Natural killer cell (primary cell): ENCODE measurements at regions not wholly inside any gene's neighbourhood (a gene's known extent, or its start where the extent isn't known, plus 50 kb on each side); places are given as distances from the start of the nearest gene placed in this dataset.

ENCODE experiments used
- ATAC-seq, 3 donors: fragments of 150-1000 bp in 2 of 3; fragments of 200-7000 bp in 1 of 3; cut with Tn5 transposase; 1 replicate in 1 of 3; 2 replicates in 2 of 3; pipeline ENCODE4 v1.10.0; 2021; ENCODE audit warnings: mild to moderate bottlenecking in 2 of 3, moderate library complexity in 2 of 3
- DNase-seq, 2 donors: peaks; one replicate each; pipeline versions ENCODE4 v3.0.0 to v3.0.0-alpha.2; 2013 to 2021; ENCODE audit warnings: mixed read lengths in 1 of 2
- H3K27ac ChIP-seq: one replicate; pipeline ENCODE4 v1.5.1; 2013; ENCODE audit warnings: mild to moderate bottlenecking, low read length
- H3K27me3 ChIP-seq: one replicate; pipeline ENCODE4 v1.6.1; 2013; ENCODE audit warnings: low read length; ENCODE audit not compliant: control insufficient read depth, insufficient read depth
- H3K36me3 ChIP-seq: one replicate; pipeline ENCODE4 v1.6.1; 2013; ENCODE audit warnings: low read length; ENCODE audit not compliant: control insufficient read depth, insufficient read depth
- H3K4me1 ChIP-seq: one replicate; pipeline ENCODE4 v1.6.1; 2013; ENCODE audit warnings: low read length; ENCODE audit not compliant: control insufficient read depth, insufficient read depth
- H3K4me3 ChIP-seq: one replicate; pipeline ENCODE4 v1.5.1; 2013; ENCODE audit warnings: low read length
- H3K9me3 ChIP-seq: one replicate; pipeline ENCODE4 v1.6.1; 2013; ENCODE audit warnings: low read length; ENCODE audit not compliant: control insufficient read depth, insufficient read depth
- H3K27ac Mint-ChIP-seq, 2 donors: one replicate each; pipeline ENCODE4 v1.8.0; 2022; ENCODE audit warnings: mild to moderate bottlenecking in 2 of 2, mixed read lengths in 2 of 2, moderate library complexity in 1 of 2
- H3K27me3 Mint-ChIP-seq, 2 donors: one replicate each; pipeline ENCODE4 v1.8.0; 2022; ENCODE audit warnings: low read depth in 2 of 2, mixed read lengths in 2 of 2
- H3K36me3 Mint-ChIP-seq: one replicate; pipeline ENCODE4 v1.8.0; 2022; ENCODE audit warnings: mixed read lengths
- H3K4me1 Mint-ChIP-seq, 2 donors: one replicate each; pipeline ENCODE4 v1.8.0; 2022; ENCODE audit warnings: mixed read lengths in 2 of 2
- H3K4me3 Mint-ChIP-seq: one replicate; pipeline ENCODE4 v1.8.0; 2022; ENCODE audit warnings: mild to moderate bottlenecking, moderate library complexity, mixed read lengths
- H3K9me3 Mint-ChIP-seq, 2 donors: one replicate each; pipeline ENCODE4 v1.8.0; 2022; ENCODE audit warnings: mixed read lengths in 2 of 2
- WGBS: methylation state at CpG from one replicate; pipeline ENCODE4 v1.1.7; 2013; ENCODE audit warnings: missing lambda C conversion rate; ENCODE audit not compliant: insufficient coverage; 5-methylcytosine and 5-hydroxymethylcytosine counted together
- intact Hi-C: fragments of 100-400 bp; cut with micrococcal nuclease; formaldehyde crosslinking; loops from one replicate; pipeline ENCODE4 v1.14.2; 2022
- TF ChIP-seq, protein P1 (sequence below): fragments of 200-600 bp; IDR thresholded peaks from one replicate; pipeline ENCODE4 v1.8.0; 2022; ENCODE audit warnings: antibody characterized with exemption

- TF ChIP-seq, protein P1, sequence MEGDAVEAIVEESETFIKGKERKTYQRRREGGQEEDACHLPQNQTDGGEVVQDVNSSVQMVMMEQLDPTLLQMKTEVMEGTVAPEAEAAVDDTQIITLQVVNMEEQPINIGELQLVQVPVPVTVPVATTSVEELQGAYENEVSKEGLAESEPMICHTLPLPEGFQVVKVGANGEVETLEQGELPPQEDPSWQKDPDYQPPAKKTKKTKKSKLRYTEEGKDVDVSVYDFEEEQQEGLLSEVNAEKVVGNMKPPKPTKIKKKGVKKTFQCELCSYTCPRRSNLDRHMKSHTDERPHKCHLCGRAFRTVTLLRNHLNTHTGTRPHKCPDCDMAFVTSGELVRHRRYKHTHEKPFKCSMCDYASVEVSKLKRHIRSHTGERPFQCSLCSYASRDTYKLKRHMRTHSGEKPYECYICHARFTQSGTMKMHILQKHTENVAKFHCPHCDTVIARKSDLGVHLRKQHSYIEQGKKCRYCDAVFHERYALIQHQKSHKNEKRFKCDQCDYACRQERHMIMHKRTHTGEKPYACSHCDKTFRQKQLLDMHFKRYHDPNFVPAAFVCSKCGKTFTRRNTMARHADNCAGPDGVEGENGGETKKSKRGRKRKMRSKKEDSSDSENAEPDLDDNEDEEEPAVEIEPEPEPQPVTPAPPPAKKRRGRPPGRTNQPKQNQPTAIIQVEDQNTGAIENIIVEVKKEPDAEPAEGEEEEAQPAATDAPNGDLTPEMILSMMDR: no peak
- Histone ChIP-seq H3K27ac (no peak overlapping the region), H3K4me1 (no peaks in the 10 kb centered on the region), H3K9me3 (no peaks in the 10 kb centered on the region), H3K36me3 (no peaks in the 10 kb centered on the region), H3K4me3 (no peak overlapping the region), H3K27me3 (no peaks in the 10 kb centered on the region)
- Mint-ChIP-seq H3K9me3 (peaks cover 0 to 2% of the 10 kb centered on the region in 2 donors), H3K27ac (no peak overlapping the region), H3K36me3 (no peaks in the 10 kb centered on the region), H3K4me1 (no peaks in the 10 kb centered on the region), H3K4me3 (no peak overlapping the region), H3K27me3 (peaks cover 0 to 5% of the 10 kb centered on the region in 2 donors)
- intact Hi-C loops: no loop called here
- no peak for ATAC-seq
- 92% methylated on average over 4 of the region's 5 CpGs for WGBS
- no peak for DNase-seq
Observed at GRCh38 chr2:217459680-217460405, 543.0 kb downstream of the TNS1 start.

- WGBS: 84% methylated on average over 2 of the region's 2 CpGs
- Mint-ChIP-seq H3K27me3 (peaks cover 5 to 7% of the 10 kb centered on the region in 2 donors), H3K36me3 (no peaks in the 10 kb centered on the region), H3K4me3 (no peak overlapping the region), H3K9me3 (peaks cover 0 to 4% of the 10 kb centered on the region in 2 donors), H3K27ac (no peak overlapping the region), H3K4me1 (no peaks in the 10 kb centered on the region)
- Histone ChIP-seq H3K4me1 (no peaks in the 10 kb centered on the region), H3K27ac (no peak overlapping the region), H3K4me3 (no peak overlapping the region), H3K9me3 (no peaks in the 10 kb centered on the region), H3K36me3 (no peaks in the 10 kb centered on the region), H3K27me3 (no peaks in the 10 kb centered on the region)
- TF ChIP-seq, protein P1: no peak
- DNase-seq (no peak), ATAC-seq (no peak)
- intact Hi-C loops: no loop called here
Observed at GRCh38 chr2:217459016-217459415, 543.8 kb downstream of the TNS1 start.

DNA sequence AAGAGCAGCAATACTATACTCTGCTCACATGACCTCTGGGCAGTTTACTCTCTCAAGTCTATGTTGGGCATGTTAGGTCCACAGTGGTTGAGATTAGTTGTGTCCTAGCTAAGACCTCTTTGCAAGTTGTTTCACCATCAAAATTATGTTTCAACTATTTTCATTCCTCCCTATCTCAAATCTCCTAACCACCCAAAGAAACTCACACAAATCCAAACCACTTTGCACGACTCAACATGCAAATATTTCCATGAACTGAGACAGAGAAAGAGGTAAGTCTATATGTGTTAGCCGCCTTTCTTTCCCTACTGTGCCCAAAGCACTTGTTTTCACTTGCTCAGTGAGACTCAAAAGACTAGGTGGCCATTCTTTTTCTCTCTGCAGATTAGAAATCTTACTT, 546.8 kb downstream of the TNS1 start:
- 87% methylated on average over 2 of the region's 2 CpGs for WGBS
- Mint-ChIP-seq H3K9me3 (peaks cover 0 to 4% of the 10 kb centered on the region in 2 donors), H3K4me1 (no peaks in the 10 kb centered on the region)

More for the DNA sequence above, 546.8 kb downstream of the TNS1 start:
- intact Hi-C loops: no loop called here
- ATAC-seq (no peak), DNase-seq (no peak)
- TF ChIP-seq, protein P1: no peak
- H3K27me3 Mint-ChIP-seq: peaks cover 8 to 9% of the 10 kb centered on the region in 2 donors
- no peaks in the 10 kb centered on the region for H3K9me3 ChIP-seq
- no peak overlapping the region for H3K4me3 Mint-ChIP-seq
- H3K36me3 ChIP-seq: no peaks in the 10 kb centered on the region
- H3K36me3 Mint-ChIP-seq: no peaks in the 10 kb centered on the region
- no peak overlapping the region for H3K4me3 ChIP-seq
- no peaks in the 10 kb centered on the region for H3K4me1 ChIP-seq
- no peak overlapping the region for H3K27ac ChIP-seq
- H3K27me3 ChIP-seq: no peaks in the 10 kb centered on the region
- H3K27ac Mint-ChIP-seq: no peak overlapping the region
